Neuronal stem cell (in vitro differentiated cells): ENCODE measurements at regions not wholly inside any gene's neighbourhood (a gene's known extent, or its start where the extent isn't known, plus 50 kb on each side); places are given as distances from the start of the nearest gene placed in this dataset.

Experiments used
- DNase-seq: peaks from one replicate; pipeline ENCODE4 v3.0.0-alpha.2; 2013; ENCODE audit warnings: low spot score
- H2AFZ ChIP-seq: one replicate; pipeline ENCODE4 v1.6.1; 2013; ENCODE audit warnings: mild to moderate bottlenecking, low read length, inconsistent platforms
- H2AK5ac ChIP-seq: 2 replicates; pipeline ENCODE4 v1.6.1; 2013; ENCODE audit warnings: low read depth, mild to moderate bottlenecking, inconsistent platforms, low read length, moderate library complexity, mixed read lengths
- H2BK120ac ChIP-seq: 2 replicates; pipeline ENCODE4 v1.6.1; 2013; ENCODE audit warnings: low read depth, mild to moderate bottlenecking, inconsistent platforms, low read length, moderate library complexity, mixed read lengths
- H2BK12ac ChIP-seq: one replicate; pipeline ENCODE4 v1.6.1; 2013; ENCODE audit warnings: low read length, inconsistent platforms
- H2BK15ac ChIP-seq: 2 replicates; pipeline ENCODE4 v1.6.1; 2013; ENCODE audit warnings: mild to moderate bottlenecking, low read length, inconsistent platforms, mixed read lengths
- H2BK5ac ChIP-seq: one replicate; pipeline ENCODE4 v1.6.1; 2013; ENCODE audit warnings: inconsistent platforms, mild to moderate bottlenecking, low read length, moderate library complexity
- H3K14ac ChIP-seq: one replicate; pipeline ENCODE4 v1.6.1; 2013; ENCODE audit warnings: low read length, inconsistent platforms
- H3K18ac ChIP-seq: 2 replicates; pipeline ENCODE4 v1.6.1; 2013; ENCODE audit warnings: low read length, inconsistent platforms
- H3K23ac ChIP-seq: 2 replicates; pipeline ENCODE4 v1.6.1; 2013; ENCODE audit warnings: low read depth, mild to moderate bottlenecking, mixed read lengths, low read length, inconsistent platforms; ENCODE audit not compliant: poor library complexity
- H3K27ac ChIP-seq: replicated peaks from 3 replicates; pipeline ENCODE4 v1.5.1; 2013; ENCODE audit warnings: low read length, inconsistent platforms
- H3K27me3 ChIP-seq, 3 experiments: 2 replicates each; pipeline ENCODE4 v1.6.1; 2013; ENCODE audit warnings: low read length in 3 of 3, mild to moderate bottlenecking in 2 of 3, inconsistent platforms in 1 of 3, low read depth in 1 of 3, mixed read lengths in 1 of 3, moderate library complexity in 1 of 3; ENCODE audit not compliant: control insufficient read depth in 3 of 3, insufficient read depth in 3 of 3
- H3K36me3 ChIP-seq, 2 donors: replicated peaks in 1 of 2; 2 replicates each; pipeline ENCODE4 v1.6.1; 2013; ENCODE audit warnings: low read length in 2 of 2; ENCODE audit not compliant: control insufficient read depth in 2 of 2, insufficient read depth in 2 of 2
- H3K4ac ChIP-seq: 2 replicates; pipeline ENCODE4 v1.6.1; 2013; ENCODE audit warnings: inconsistent platforms, mild to moderate bottlenecking, low read length, moderate library complexity
- H3K4me1 ChIP-seq, 2 donors: 1 replicate in 1 of 2; 2 replicates in 1 of 2; pipeline ENCODE4 v1.6.1; 2013; ENCODE audit warnings: low read length in 2 of 2, low read depth in 1 of 2; ENCODE audit not compliant: control insufficient read depth in 2 of 2, insufficient read depth in 1 of 2
- H3K4me2 ChIP-seq: one replicate; pipeline ENCODE4 v1.6.1; 2013; ENCODE audit warnings: mild to moderate bottlenecking, low read length, inconsistent platforms; ENCODE audit not compliant: insufficient read depth, poor library complexity, severe bottlenecking
- H3K4me3 ChIP-seq, 2 donors: 2 replicates each; pipeline ENCODE4 v1.5.1; 2013; ENCODE audit warnings: low read length in 2 of 2, mild to moderate bottlenecking in 2 of 2, inconsistent platforms in 1 of 2, moderate library complexity in 1 of 2
- H3K79me1 ChIP-seq: one replicate; pipeline ENCODE4 v1.6.1; 2013; ENCODE audit warnings: low read depth, mild to moderate bottlenecking, inconsistent platforms, low read length, moderate library complexity
- H3K9ac ChIP-seq: one replicate; pipeline ENCODE4 v1.6.1; 2013; ENCODE audit warnings: mild to moderate bottlenecking, low read depth, low read length, inconsistent platforms; ENCODE audit not compliant: poor library complexity
- H3K9me3 ChIP-seq, 2 donors: replicated peaks in 1 of 2; 2 replicates each; pipeline versions ENCODE3 to v1.6.1; 2013; ENCODE audit warnings: low read length in 2 of 2, mild to moderate bottlenecking in 2 of 2, inconsistent platforms in 1 of 2, low read depth in 1 of 2, mixed read lengths in 1 of 2, moderate library complexity in 1 of 2; ENCODE audit not compliant: control insufficient read depth in 2 of 2, insufficient read depth in 1 of 2
- H4K8ac ChIP-seq: one replicate; pipeline ENCODE4 v1.6.1; 2013; ENCODE audit warnings: low read depth, mild to moderate bottlenecking, inconsistent platforms, low read length, moderate library complexity
- H4K91ac ChIP-seq: one replicate; pipeline ENCODE4 v1.6.1; 2013; ENCODE audit warnings: low read length, low read depth, mild to moderate bottlenecking, inconsistent platforms; ENCODE audit not compliant: poor library complexity
- WGBS, 2 donors: extraction: QIAGEN DNeasy Blood & Tissue Kit; methylation state at CpG; one replicate each; pipeline ENCODE4 v1.1.7; 2013; ENCODE audit warnings: missing lambda C conversion rate in 2 of 2, mixed read lengths in 1 of 2; ENCODE audit not compliant: insufficient read length in 2 of 2, insufficient replicate concordance in 1 of 2; ENCODE audit errors: extremely low coverage in 2 of 2; 5-methylcytosine and 5-hydroxymethylcytosine counted together

GRCh38 chrX:96183391-96183790, 501.3 kb upstream of the DIAPH2 start:
- Histone ChIP-seq H3K79me1 (no peaks in the 10 kb centered on the region), H3K27me3 (no peaks in the 10 kb centered on the region), H3K23ac (no peak overlapping the region), H4K8ac (no peak overlapping the region), H3K4ac (no peak overlapping the region), H3K4me1 (peaks cover 0 to 4% of the 10 kb centered on the region in 2 donors), H3K36me3 (no peaks in the 10 kb centered on the region), H2BK15ac (no peak overlapping the region), H3K4me2 (no peak overlapping the region), H2BK12ac (no peak overlapping the region), H3K9me3 (no peaks in the 10 kb centered on the region), H3K9ac (no peak overlapping the region), H3K27ac (no peak overlapping the region), H2AK5ac (no peak overlapping the region), H2AFZ (no peak overlapping the region), H2BK120ac (no peak overlapping the region), H2BK5ac (no peak overlapping the region), H4K91ac (no peak overlapping the region), H3K4me3 (no peak overlapping the region), H3K14ac (no peak overlapping the region), H3K18ac (no peak overlapping the region)
- WGBS, 2 donors, result no CpG with 5 or more reads among the region's 3 CpGs
- no peak for DNase-seq

- H3K27ac ChIP-seq, result no peak overlapping the region
- H3K4me1 ChIP-seq, result peaks cover 0 to 4% of the 10 kb centered on the region in 2 donors
- H4K91ac ChIP-seq, result no peak overlapping the region
- no peaks in the 10 kb centered on the region for H3K36me3 ChIP-seq
- no peak overlapping the region for H2BK120ac ChIP-seq
- H3K23ac ChIP-seq, result no peak overlapping the region
- no peak overlapping the region for H4K8ac ChIP-seq
- no CpG with 5 or more reads among the region's 3 CpGs for WGBS, 2 donors
- H3K79me1 ChIP-seq, result no peaks in the 10 kb centered on the region
- no peak overlapping the region for H3K4ac ChIP-seq
- no peak overlapping the region for H3K14ac ChIP-seq
- no peaks in the 10 kb centered on the region for H3K27me3 ChIP-seq
- H3K18ac ChIP-seq, result no peak overlapping the region
- no peak overlapping the region for H3K4me3 ChIP-seq
- H2AFZ ChIP-seq, result no peak overlapping the region
- no peak overlapping the region for H3K9ac ChIP-seq
- H3K4me2 ChIP-seq, result no peak overlapping the region
- H2BK12ac ChIP-seq, result no peak overlapping the region
- H3K9me3 ChIP-seq, result no peaks in the 10 kb centered on the region
- no peak for DNase-seq
- H2BK15ac ChIP-seq, result no peak overlapping the region
- no peak overlapping the region for H2BK5ac ChIP-seq
- no peak overlapping the region for H2AK5ac ChIP-seq
Observed at GRCh38 chrX:96183843-96184242, 500.8 kb upstream of the DIAPH2 start.

GRCh38 chrX:96204928-96205327, 479.7 kb upstream of the DIAPH2 start:
- no peak overlapping the region for H3K4me3 ChIP-seq
- H2BK120ac ChIP-seq, result no peak overlapping the region
- no peaks in the 10 kb centered on the region for H3K4me1 ChIP-seq
- no peak overlapping the region for H3K4ac ChIP-seq
- no peak overlapping the region for H2AFZ ChIP-seq
- H2BK12ac ChIP-seq, result no peak overlapping the region
- no peak overlapping the region for H3K18ac ChIP-seq
- no peak overlapping the region for H2BK15ac ChIP-seq
- H4K8ac ChIP-seq, result no peak overlapping the region
- H2BK5ac ChIP-seq, result no peak overlapping the region
- no peak overlapping the region for H3K27ac ChIP-seq
- H3K4me2 ChIP-seq, result no peak overlapping the region
- no peak overlapping the region for H3K23ac ChIP-seq
- no peak overlapping the region for H3K9ac ChIP-seq
- no peaks in the 10 kb centered on the region for H3K79me1 ChIP-seq
- no peak overlapping the region for H3K14ac ChIP-seq
- H2AK5ac ChIP-seq, result no peak overlapping the region
- no peaks in the 10 kb centered on the region for H3K27me3 ChIP-seq
- no peaks in the 10 kb centered on the region for H3K9me3 ChIP-seq
- DNase-seq, result no peak
- H4K91ac ChIP-seq, result no peak overlapping the region
- H3K36me3 ChIP-seq, result no peaks in the 10 kb centered on the region

GRCh38 chrX:96211953-96212352, 472.7 kb upstream of the DIAPH2 start:
- Histone ChIP-seq H3K4me3 (no peak overlapping the region), H2AK5ac (no peak overlapping the region), H2BK15ac (no peak overlapping the region), H3K14ac (no peak overlapping the region), H3K23ac (no peak overlapping the region), H4K91ac (no peak overlapping the region), H3K4ac (no peak overlapping the region), H3K79me1 (no peaks in the 10 kb centered on the region), H4K8ac (no peak overlapping the region), H2BK120ac (no peak overlapping the region), H3K4me2 (no peak overlapping the region), H3K36me3 (no peaks in the 10 kb centered on the region), H3K9ac (no peak overlapping the region), H2BK12ac (no peak overlapping the region), H3K18ac (no peak overlapping the region), H3K4me1 (no peaks in the 10 kb centered on the region), H2AFZ (no peak overlapping the region), H3K9me3 (no peaks in the 10 kb centered on the region), H2BK5ac (no peak overlapping the region), H3K27me3 (no peaks in the 10 kb centered on the region), H3K27ac (no peak overlapping the region)
- no peak for DNase-seq
